Neural cell (in vitro differentiated cells): ENCODE measurements at regions not wholly inside any gene's neighbourhood (a gene's known extent, or its start where the extent isn't known, plus 50 kb on each side); places are given as distances from the start of the nearest gene placed in this dataset.

Experiments
- H2AFZ ChIP-seq: fragments of 200-600, 300-800 bp; sonication (generic), shearing (Covaris generic); 2 replicates; pipeline ENCODE4 v1.6.0; 2014; ENCODE audit warnings: low read depth, mild to moderate bottlenecking, antibody characterized with exemption, low read length, moderate library complexity
- H3F3A ChIP-seq: fragments of 200-600 bp; shearing (Covaris generic); 2 replicates; pipeline ENCODE4 v1.6.1; 2016; ENCODE audit warnings: mild to moderate bottlenecking, moderate library complexity, mixed read lengths, antibody characterized with exemption, low read length; ENCODE audit not compliant: insufficient read depth, poor library complexity, severe bottlenecking
- H3K27ac ChIP-seq: fragments of 200-600, 300-800 bp; sonication (generic), shearing (Covaris generic); 2 replicates; pipeline ENCODE4 v1.5.1; 2014; ENCODE audit warnings: mild to moderate bottlenecking, low read length, moderate library complexity
- H3K27me3 ChIP-seq: fragments of 300-800, 200-600 bp; sonication (generic), shearing (Covaris generic); 2 replicates; pipeline ENCODE4 v1.6.0; 2014; ENCODE audit warnings: mild to moderate bottlenecking, low read depth, low read length, moderate library complexity; ENCODE audit not compliant: insufficient read depth
- H3K36me3 ChIP-seq: fragments of 300-800, 200-600 bp; sonication (generic), shearing (Covaris generic); 2 replicates; pipeline ENCODE4 v1.5.1; 2014; ENCODE audit warnings: mild to moderate bottlenecking, antibody characterized with exemption, low read length, moderate library complexity; ENCODE audit not compliant: insufficient read depth
- H3K4me2 ChIP-seq: fragments of 300-800, 200-600 bp; sonication (generic), shearing (Covaris generic); 2 replicates; pipeline ENCODE4 v1.6.0; 2014; ENCODE audit warnings: mild to moderate bottlenecking, low read length
- H3K4me3 ChIP-seq: fragments of 300-800, 200-600 bp; sonication (generic), shearing (Covaris generic); 2 replicates; pipeline ENCODE4 v1.5.1; 2014; ENCODE audit warnings: mild to moderate bottlenecking, low read length, moderate library complexity
- H3K79me2 ChIP-seq: fragments of 200-600 bp; shearing (Covaris generic); replicated peaks from 2 replicates; pipeline ENCODE4 v1.6.0; 2014; ENCODE audit warnings: mild to moderate bottlenecking, low read length, moderate library complexity; ENCODE audit not compliant: insufficient read depth
- H3K9ac ChIP-seq: fragments of 300-800, 200-600 bp; sonication (generic), shearing (Covaris generic); 2 replicates; pipeline ENCODE4 v1.6.1; 2016; ENCODE audit warnings: mild to moderate bottlenecking, low read length, mixed read lengths
- H3K9me2 ChIP-seq: fragments of 200-600 bp; shearing (Covaris generic); 2 replicates; pipeline ENCODE4 v1.6.1; 2016; ENCODE audit warnings: mild to moderate bottlenecking, low read length, mixed read lengths; ENCODE audit not compliant: insufficient read depth
- H3K9me3 ChIP-seq: fragments of 200-600, 300-800 bp; sonication (generic), shearing (Covaris generic); 2 replicates; pipeline ENCODE4 v1.6.1; 2016; ENCODE audit warnings: mild to moderate bottlenecking, mixed run types, low read length, moderate library complexity, mixed read lengths
- H4K20me1 ChIP-seq: fragments of 200-600 bp; shearing (Covaris generic); 2 replicates; pipeline ENCODE4 v1.6.1; 2016; ENCODE audit warnings: mild to moderate bottlenecking, mixed run types; ENCODE audit not compliant: insufficient read depth
- CTCF ChIP-seq: fragments of 450-650 bp; IDR thresholded peaks from 2 replicates; pipeline ENCODE4 v1.5.1; 2014; ENCODE audit warnings: antibody characterized with exemption, mild to moderate bottlenecking, moderate library complexity; ENCODE audit not compliant: poor library complexity, severe bottlenecking
- EP300 ChIP-seq: fragments of 450-650 bp; conservative IDR thresholded peaks from 2 replicates; pipeline ENCODE4 v1.6.1; 2014; ENCODE audit warnings: antibody characterized with exemption, mild to moderate bottlenecking, moderate library complexity; ENCODE audit not compliant: poor library complexity, severe bottlenecking
- EZH2 ChIP-seq: fragments of 200-600, 300-800 bp; shearing (Covaris generic), sonication (generic); IDR thresholded peaks from 2 replicates; pipeline ENCODE4 v1.6.1; 2014; ENCODE audit warnings: antibody characterized with exemption, low read length, borderline replicate concordance, mild to moderate bottlenecking; ENCODE audit not compliant: insufficient read depth, poor library complexity, severe bottlenecking
- MXI1 ChIP-seq: fragments of 450-650 bp; conservative IDR thresholded peaks from 2 replicates; pipeline ENCODE4 v1.6.1; 2014; ENCODE audit warnings: antibody characterized with exemption, mild to moderate bottlenecking; ENCODE audit not compliant: poor library complexity, severe bottlenecking
- POLR2AphosphoS5 ChIP-seq: IDR thresholded peaks from 2 replicates; pipeline ENCODE4 v1.6.1; 2012
- RAD21 ChIP-seq: fragments of 450-650 bp; conservative IDR thresholded peaks from 2 replicates; pipeline ENCODE4 v1.6.1; 2014; ENCODE audit warnings: antibody characterized with exemption, mild to moderate bottlenecking, moderate library complexity
- REST ChIP-seq: IDR thresholded peaks from 2 replicates; pipeline ENCODE4 v1.6.1; 2012; ENCODE audit warnings: borderline replicate concordance
- SMC3 ChIP-seq: fragments of 450-650 bp; conservative IDR thresholded peaks from 2 replicates; pipeline ENCODE4 v1.6.1; 2014; ENCODE audit warnings: antibody characterized with exemption, mild to moderate bottlenecking, moderate library complexity; ENCODE audit not compliant: poor library complexity
- TAF1 ChIP-seq: IDR thresholded peaks from 2 replicates; pipeline ENCODE4 v1.6.1; 2012; ENCODE audit warnings: low read depth

GRCh38 chr12:108390495-108391203 lies 51.5 kb upstream of the CMKLR1 start:
- H3K27ac ChIP-seq = no peak overlapping the region
- no peak overlapping the region for H3K9ac ChIP-seq
- no peaks in the 10 kb centered on the region for H3K27me3 ChIP-seq
- no peaks in the 10 kb centered on the region for H3K36me3 ChIP-seq
- no peak overlapping the region for H2AFZ ChIP-seq
- no peak overlapping the region for H3K4me3 ChIP-seq
- no peaks in the 10 kb centered on the region for H3K79me2 ChIP-seq
- H3K4me2 ChIP-seq = no peak overlapping the region
- H3K9me2 ChIP-seq = no peaks in the 10 kb centered on the region
- H3F3A ChIP-seq = no peaks in the 10 kb centered on the region
- H3K9me3 ChIP-seq = no peaks in the 10 kb centered on the region
- H4K20me1 ChIP-seq = no peaks in the 10 kb centered on the region
- TF ChIP-seq REST = no peak
- TF ChIP-seq RAD21 = no peak
- no peak for TF ChIP-seq POLR2AphosphoS5
- no peak for TF ChIP-seq TAF1
- TF ChIP-seq SMC3 = no peak

GRCh38 chr12:108389544-108389943 lies 50.4 kb upstream of the CMKLR1 start:
- Histone ChIP-seq H3K36me3 (no peaks in the 10 kb centered on the region), H2AFZ (no peak overlapping the region), H3F3A (no peaks in the 10 kb centered on the region), H3K9me2 (no peaks in the 10 kb centered on the region), H3K9me3 (no peaks in the 10 kb centered on the region), H3K27me3 (no peaks in the 10 kb centered on the region), H3K79me2 (no peaks in the 10 kb centered on the region), H3K9ac (no peak overlapping the region), H3K4me2 (no peak overlapping the region), H3K27ac (no peak overlapping the region), H3K4me3 (no peak overlapping the region), H4K20me1 (no peaks in the 10 kb centered on the region)
- TF ChIP-seq MXI1 (no peak), EZH2 (no peak), SMC3 (no peak), CTCF (no peak), TAF1 (no peak), RAD21 (no peak), EP300 (no peak), POLR2AphosphoS5 (no peak), REST (no peak)
